ENCODE measurements at regions not wholly inside any gene's neighbourhood (a gene's known extent, or its start where the extent isn't known, plus 50 kb on each side); places are given as distances from the start of the nearest gene placed in this dataset.
"Not testable (repeated sequence)": the region's sequence is repeated elsewhere in the genome, so short reads cannot be mapped to it uniquely, and the experiment has no call there.

- no peak for TF ChIP-seq CTCF (IDR thresholded peaks at IDR 0.05; ENCODE audit: borderline replicate concordance, insufficient read depth, low read depth, low read length)
- no peak overlapping the region for H3K4me3 ChIP-seq (ENCODE audit: low read depth, low read length)
These were observed 1113.7 kb downstream of the STIM2 start for GRCh38 chr4:27974339-27974738.

- not testable (repeated sequence) for H3K4me3 ChIP-seq (ENCODE audit: low read depth, low read length)
These were observed 1114.2 kb downstream of the STIM2 start for GRCh38 chr4:27974881-27975280.

- not testable (repeated sequence) for H3K4me3 ChIP-seq (ENCODE audit: low read depth, low read length)
These were observed 1117.9 kb downstream of the STIM2 start for GRCh38 chr4:27978427-27979109.

- TF ChIP-seq CTCF (IDR thresholded peaks at IDR 0.05; ENCODE audit: borderline replicate concordance, insufficient read depth, low read depth, low read length), result no peak
- no peak overlapping the region for H3K4me3 ChIP-seq (ENCODE audit: low read depth, low read length)
These were observed 1124.9 kb downstream of the STIM2 start for GRCh38 chr4:27985522-27985921.

- TF ChIP-seq CTCF (IDR thresholded peaks at IDR 0.05; ENCODE audit: borderline replicate concordance, insufficient read depth, low read depth, low read length), result no peak
- no peak overlapping the region for H3K4me3 ChIP-seq (ENCODE audit: low read depth, low read length)
These were observed 1125.8 kb downstream of the STIM2 start for GRCh38 chr4:27986476-27986875.

GRCh38 chr4:28001698-28002097, 1141.1 kb downstream of the STIM2 start:
- TF ChIP-seq CTCF (IDR thresholded peaks at IDR 0.05; ENCODE audit: borderline replicate concordance, insufficient read depth, low read depth, low read length), result 0 out of 2 replicates have a peak, but pooled peaks have one; percentile 7
- H3K4me3 ChIP-seq (ENCODE audit: low read depth, low read length), result no peak overlapping the region

GRCh38 chr4:28004520-28004919, 1143.9 kb downstream of the STIM2 start:
- TF ChIP-seq CTCF (IDR thresholded peaks at IDR 0.05; ENCODE audit: borderline replicate concordance, insufficient read depth, low read depth, low read length), result no peak
- H3K4me3 ChIP-seq (ENCODE audit: low read depth, low read length), result no peak overlapping the region

- no peak for TF ChIP-seq CTCF (IDR thresholded peaks at IDR 0.05; ENCODE audit: borderline replicate concordance, insufficient read depth, low read depth, low read length)
These were observed 1145.4 kb downstream of the STIM2 start for GRCh38 chr4:28006021-28006420.

More at GRCh38 chr4:28006021-28006420, 1145.4 kb downstream of the STIM2 start:
- H3K4me3 ChIP-seq (ENCODE audit: low read depth, low read length), result no peak overlapping the region
